Epithelial cell of esophagus (primary cell): ENCODE measurements at regions not wholly inside any gene's neighbourhood (a gene's known extent, or its start where the extent isn't known, plus 50 kb on each side); places are given as distances from the start of the nearest gene placed in this dataset.

ENCODE experiments used
- DNase-seq: peaks from one replicate; pipeline ENCODE4 v3.0.0; 2010; ENCODE audit warnings: low read depth
- H3K4me3 ChIP-seq: 2 replicates; pipeline ENCODE4 v1.5.1; 2011; ENCODE audit warnings: mild to moderate bottlenecking, low read length, control low read depth
- CTCF ChIP-seq: IDR thresholded peaks from 2 replicates; pipeline ENCODE4 v1.5.1; 2011; ENCODE audit warnings: low read depth, mild to moderate bottlenecking, low read length, control low read depth, inconsistent platforms; ENCODE audit not compliant: insufficient read depth; ENCODE audit errors: missing control alignments

DNA sequence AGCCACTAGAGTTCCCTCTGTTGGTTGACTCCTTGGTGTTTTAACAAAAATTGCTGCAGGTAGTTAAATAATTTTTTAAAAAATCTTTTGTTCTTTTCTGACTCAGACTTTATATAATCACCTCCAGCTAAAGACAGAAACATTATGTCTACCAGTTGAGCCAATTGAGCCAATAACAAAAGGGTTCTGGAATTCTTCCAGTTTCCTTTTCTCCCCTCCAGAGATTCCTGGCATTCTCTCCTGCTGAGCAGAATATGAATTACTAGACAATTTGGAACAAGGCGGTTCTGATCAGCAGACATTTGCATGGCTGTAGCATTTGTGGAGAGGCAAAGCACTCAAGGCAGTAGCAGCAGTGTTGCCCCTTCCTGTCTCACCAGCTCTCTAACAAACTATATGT is 144.0 kb upstream of the SLC35B3 start:
- no peak for TF ChIP-seq CTCF
- peak; percentile 65 for DNase-seq
- no peak overlapping the region for H3K4me3 ChIP-seq

DNA sequence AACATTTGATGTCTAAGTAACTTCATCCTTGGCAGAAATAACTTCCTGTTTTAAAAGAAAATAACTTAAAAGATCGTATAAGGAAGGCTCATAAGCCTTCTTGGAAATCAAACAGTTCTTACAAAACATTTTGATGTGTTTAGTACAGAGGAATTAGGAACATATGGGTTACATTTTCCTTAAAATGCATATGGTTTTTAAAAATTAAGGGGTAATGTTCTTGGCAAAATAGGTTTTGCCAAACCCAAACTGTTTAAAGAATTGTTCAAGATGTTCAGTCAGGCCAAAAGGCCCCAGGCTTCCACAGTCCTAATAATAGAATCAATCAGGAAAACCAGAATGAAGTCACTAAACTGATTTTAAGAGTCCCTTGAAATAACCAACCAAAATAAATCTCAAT is 142.7 kb upstream of the SLC35B3 start:
- H3K4me3 ChIP-seq = no peak overlapping the region
- no peak for TF ChIP-seq CTCF
- DNase-seq = no peak

DNA sequence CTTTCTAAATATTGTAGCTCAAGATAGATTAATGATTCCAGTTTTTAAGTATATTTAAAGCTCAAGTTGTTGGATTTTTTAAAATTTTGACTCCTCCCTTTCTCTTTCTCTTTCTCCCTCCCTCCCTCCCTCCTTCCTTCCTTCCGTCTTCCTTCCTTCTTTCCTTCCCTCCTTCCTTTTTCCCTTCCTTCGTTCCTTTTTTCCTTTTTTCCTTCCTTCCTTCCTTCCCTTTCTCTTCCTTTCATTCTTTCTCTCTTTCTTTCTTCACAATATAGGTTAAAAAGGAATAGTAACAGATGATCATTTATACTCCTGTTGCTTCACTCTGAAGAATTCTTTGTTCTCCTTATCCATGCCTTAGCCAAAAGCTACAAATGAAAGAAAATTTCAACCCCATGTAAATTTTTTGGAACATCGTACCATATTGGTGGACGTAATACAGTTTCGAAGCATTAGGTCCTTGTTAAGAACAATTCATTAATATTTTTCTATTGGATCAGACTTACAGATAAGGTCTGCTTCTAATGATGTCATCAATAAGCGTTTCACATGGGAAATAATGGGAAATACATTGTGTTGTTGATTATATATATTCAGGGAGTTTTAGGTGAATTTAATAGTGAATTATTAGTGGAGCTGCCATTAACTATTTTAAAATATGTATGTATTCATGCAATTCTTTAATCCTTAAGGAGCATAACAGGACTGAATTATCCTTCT is 139.6 kb upstream of the SLC35B3 start:
- DNase-seq = no peak
- no peak overlapping the region for H3K4me3 ChIP-seq
- TF ChIP-seq CTCF = no peak

DNA sequence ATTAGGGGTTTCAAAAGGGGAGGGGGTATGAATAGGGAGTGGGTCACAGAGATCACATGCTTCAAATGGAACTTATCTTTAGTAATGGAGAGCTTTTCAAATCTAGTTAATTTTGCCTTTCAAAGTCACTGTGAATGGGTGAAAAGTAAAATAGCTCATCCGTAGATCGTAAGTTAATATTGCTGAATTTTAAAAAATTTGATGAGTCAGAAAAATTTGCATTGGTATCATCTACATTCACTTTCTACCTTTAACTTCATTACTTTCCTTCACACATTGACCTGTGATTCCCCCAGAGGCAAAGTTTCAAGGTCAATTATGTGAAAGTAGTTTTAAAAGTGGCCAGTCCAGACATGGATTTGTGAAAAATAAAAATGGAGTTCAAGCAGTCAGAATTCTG is 139.0 kb upstream of the SLC35B3 start:
- H3K4me3 ChIP-seq = no peak overlapping the region
- DNase-seq = no peak
- no peak for TF ChIP-seq CTCF

DNA sequence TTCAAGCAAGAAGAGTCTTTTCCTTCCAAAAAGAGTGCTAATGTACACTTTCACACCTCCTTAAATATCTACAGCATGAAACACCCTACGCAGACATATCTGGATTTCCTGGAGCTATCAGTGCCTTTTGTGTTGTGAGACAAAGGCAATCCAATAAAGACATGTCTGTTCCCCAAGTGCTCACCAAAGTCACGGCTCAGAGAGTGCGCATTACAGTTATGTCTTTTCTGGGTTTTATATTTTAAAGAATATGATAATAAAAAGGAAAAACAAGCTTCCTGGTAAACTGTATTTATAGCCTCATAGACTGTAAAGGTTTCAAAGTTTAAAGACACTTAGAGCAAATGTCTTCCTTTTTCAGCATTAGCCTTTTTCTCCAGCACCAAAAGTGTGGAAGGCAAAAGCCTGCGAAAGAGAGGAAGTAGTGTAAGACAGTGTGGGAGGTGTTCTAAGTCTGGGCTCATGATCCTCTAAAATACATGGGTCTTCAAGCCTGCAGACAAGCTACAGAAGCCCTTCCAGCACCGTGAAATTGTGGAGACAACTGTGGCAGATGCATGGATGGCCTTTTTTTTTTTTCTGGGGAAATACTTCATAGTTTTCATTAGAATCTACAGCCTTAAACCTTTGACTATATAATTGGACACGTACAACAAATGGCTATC is 135.0 kb upstream of the SLC35B3 start:
- no peak overlapping the region for H3K4me3 ChIP-seq
- DNase-seq = no peak
- TF ChIP-seq CTCF = no peak

DNA sequence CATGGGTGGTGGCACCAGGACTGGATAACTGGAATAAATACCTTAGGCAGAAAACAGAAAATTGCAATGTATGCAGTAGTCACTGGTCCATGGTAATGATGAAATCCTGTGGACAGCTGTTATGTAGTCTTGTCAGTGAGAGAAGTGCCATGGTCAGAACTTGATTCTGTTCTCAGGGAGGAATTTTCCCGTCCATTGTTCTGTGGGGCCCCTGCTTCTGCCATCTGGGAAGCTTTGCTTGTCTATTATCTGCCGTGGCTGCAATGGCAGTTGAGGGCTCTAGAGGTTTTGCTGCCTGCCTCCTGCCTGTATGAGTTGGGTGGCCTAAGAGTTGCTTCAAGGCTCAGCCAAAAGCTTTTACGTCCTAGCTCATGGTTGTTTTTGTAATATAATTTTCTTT is 126.8 kb upstream of the SLC35B3 start:
- no peak overlapping the region for H3K4me3 ChIP-seq
- TF ChIP-seq CTCF = no peak
- DNase-seq = no peak

DNA sequence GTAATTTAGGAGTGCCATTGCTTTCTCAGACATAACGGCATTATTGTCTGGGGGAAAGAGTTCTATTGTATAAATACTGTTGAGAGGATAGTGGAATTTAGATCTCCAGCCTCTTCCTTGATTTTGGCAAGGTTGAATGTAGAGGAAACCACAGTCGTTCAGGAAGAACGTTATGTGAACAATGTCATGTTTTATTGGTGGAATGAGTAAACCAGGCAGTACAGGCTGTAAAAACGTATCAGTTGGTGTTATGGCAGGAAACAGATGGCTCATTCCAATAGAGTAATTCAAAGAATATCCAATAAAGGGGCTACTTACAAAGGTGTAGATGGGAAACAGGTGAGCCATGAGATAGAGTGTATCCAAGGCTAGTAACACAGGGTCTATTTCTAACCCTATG is 123.6 kb upstream of the SLC35B3 start:
- TF ChIP-seq CTCF = no peak
- DNase-seq = no peak
- H3K4me3 ChIP-seq = no peak overlapping the region
